CD14-positive monocyte (primary cell): ENCODE measurements at regions not wholly inside any gene's neighbourhood (a gene's known extent, or its start where the extent isn't known, plus 50 kb on each side); places are given as distances from the start of the nearest gene placed in this dataset.

Source experiments
- DNase-seq, 3 donors: peaks; one replicate each; pipeline ENCODE4 v3.0.0-alpha.2; 2011 to 2022
- H2AFZ ChIP-seq: 2 replicates; pipeline ENCODE4 v1.6.0; 2012; ENCODE audit warnings: mild to moderate bottlenecking, low read depth, low read length, inconsistent platforms; ENCODE audit not compliant: insufficient read depth, poor library complexity, severe bottlenecking
- H3K27ac ChIP-seq, 2 donors: 1 replicate in 1 of 2; 2 replicates in 1 of 2; pipeline ENCODE4 v1.5.1; 2012 to 2013; ENCODE audit warnings: low read length in 2 of 2, control low read depth in 1 of 2, inconsistent platforms in 1 of 2, low read depth in 1 of 2, mild to moderate bottlenecking in 1 of 2
- H3K27me3 ChIP-seq, 2 donors: one replicate each; pipeline versions ENCODE4 v1.6.0 to v1.6.1; 2011 to 2013; ENCODE audit warnings: low read length in 2 of 2; ENCODE audit not compliant: control insufficient read depth in 2 of 2, insufficient read depth in 2 of 2
- H3K36me3 ChIP-seq, 2 donors: replicated peaks in 1 of 2; 1 replicate in 1 of 2; 2 replicates in 1 of 2; pipeline versions ENCODE4 v1.5.1 to v1.6.1; 2012 to 2013; ENCODE audit warnings: low read length in 2 of 2, control low read depth in 1 of 2, inconsistent platforms in 1 of 2, mild to moderate bottlenecking in 1 of 2; ENCODE audit not compliant: insufficient read depth in 2 of 2, control insufficient read depth in 1 of 2
- H3K4me1 ChIP-seq, 2 donors: 1 replicate in 1 of 2; 2 replicates in 1 of 2; pipeline versions ENCODE4 v1.5.1 to v1.6.1; 2012 to 2013; ENCODE audit warnings: low read length in 2 of 2, control low read depth in 1 of 2, inconsistent platforms in 1 of 2, mild to moderate bottlenecking in 1 of 2, moderate library complexity in 1 of 2; ENCODE audit not compliant: insufficient read depth in 2 of 2, control insufficient read depth in 1 of 2
- H3K4me2 ChIP-seq: replicated peaks from 2 replicates; pipeline ENCODE3; 2012; ENCODE audit warnings: low read length, moderate library complexity, mild to moderate bottlenecking; ENCODE audit not compliant: poor library complexity, severe bottlenecking; ENCODE audit errors: extremely low read depth
- H3K4me3 ChIP-seq, 3 experiments: fragments of 200-600 bp in 1 of 3; sonication (generic) in 1 of 3; replicated peaks in 1 of 3; 1 replicate in 2 of 3; 2 replicates in 1 of 3; pipeline ENCODE4 v1.5.1; 2011 to 2013; ENCODE audit warnings: low read length in 3 of 3, mild to moderate bottlenecking in 3 of 3, control low read depth in 2 of 3, low read depth in 2 of 3, inconsistent platforms in 1 of 3, moderate library complexity in 1 of 3
- H3K79me2 ChIP-seq: 2 replicates; pipeline ENCODE4 v1.6.0; 2012; ENCODE audit warnings: mild to moderate bottlenecking, control low read depth, inconsistent platforms, low read length, moderate library complexity; ENCODE audit not compliant: insufficient read depth
- H3K9ac ChIP-seq: 2 replicates; pipeline ENCODE4 v1.6.0; 2017; ENCODE audit warnings: low read length, mild to moderate bottlenecking; ENCODE audit not compliant: insufficient read depth, poor library complexity, severe bottlenecking
- H3K9me3 ChIP-seq, 2 donors: replicated peaks in 1 of 2; 1 replicate in 1 of 2; 2 replicates in 1 of 2; pipeline versions ENCODE4 v1.5.1 to v1.6.1; 2012 to 2013; ENCODE audit warnings: low read length in 2 of 2, control low read depth in 1 of 2; ENCODE audit not compliant: control insufficient read depth in 1 of 2, insufficient read depth in 1 of 2
- H4K20me1 ChIP-seq: 2 replicates; pipeline ENCODE4 v1.6.0; 2012; ENCODE audit warnings: mild to moderate bottlenecking, low read length, control low read depth, moderate library complexity; ENCODE audit not compliant: insufficient read depth
- H3K27ac Mint-ChIP-seq, 7 donors: one replicate each; pipeline ENCODE4 v1.8.0; 2020; ENCODE audit warnings: mild to moderate bottlenecking in 7 of 7, mixed read lengths in 7 of 7, moderate library complexity in 6 of 7, inconsistent platforms in 2 of 7
- H3K27me3 Mint-ChIP-seq, 3 donors: one replicate each; pipeline ENCODE4 v1.8.0; 2021 to 2022; ENCODE audit warnings: low read depth in 3 of 3, mild to moderate bottlenecking in 3 of 3, mixed read lengths in 3 of 3, moderate library complexity in 3 of 3, inconsistent platforms in 1 of 3
- H3K36me3 Mint-ChIP-seq, 2 donors: one replicate each; pipeline ENCODE4 v1.8.0; 2020; ENCODE audit warnings: mixed read lengths in 2 of 2, inconsistent platforms in 1 of 2, mild to moderate bottlenecking in 1 of 2
- H3K4me1 Mint-ChIP-seq: one replicate; pipeline ENCODE4 v1.8.0; 2020; ENCODE audit warnings: mild to moderate bottlenecking, mixed read lengths
- H3K4me3 Mint-ChIP-seq, 2 donors: one replicate each; pipeline ENCODE4 v1.8.0; 2020; ENCODE audit warnings: mild to moderate bottlenecking in 2 of 2, mixed read lengths in 2 of 2, moderate library complexity in 1 of 2
- H3K9me3 Mint-ChIP-seq, 7 donors: one replicate each; pipeline ENCODE4 v1.8.0; 2020 to 2022; ENCODE audit warnings: mixed read lengths in 7 of 7, mild to moderate bottlenecking in 6 of 7, moderate library complexity in 6 of 7, inconsistent platforms in 2 of 7
- WGBS: methylation state at CpG from one replicate; pipeline ENCODE4 v1.1.5; 2013; ENCODE audit warnings: missing lambda C conversion rate; ENCODE audit not compliant: insufficient coverage; 5-methylcytosine and 5-hydroxymethylcytosine counted together
- intact Hi-C, 2 donors: fragments of 100-400 bp; cut with micrococcal nuclease; formaldehyde crosslinking; loops; one replicate each; pipeline versions ENCODE4 v1.15.0 to v1.15.1; 2023
- TF ChIP-seq, protein P1 (sequence below): fragments of 200-600 bp; IDR thresholded peaks from one replicate; pipeline ENCODE4 v1.8.0; 2022; ENCODE audit warnings: antibody characterized with exemption, mild to moderate bottlenecking

DNA sequence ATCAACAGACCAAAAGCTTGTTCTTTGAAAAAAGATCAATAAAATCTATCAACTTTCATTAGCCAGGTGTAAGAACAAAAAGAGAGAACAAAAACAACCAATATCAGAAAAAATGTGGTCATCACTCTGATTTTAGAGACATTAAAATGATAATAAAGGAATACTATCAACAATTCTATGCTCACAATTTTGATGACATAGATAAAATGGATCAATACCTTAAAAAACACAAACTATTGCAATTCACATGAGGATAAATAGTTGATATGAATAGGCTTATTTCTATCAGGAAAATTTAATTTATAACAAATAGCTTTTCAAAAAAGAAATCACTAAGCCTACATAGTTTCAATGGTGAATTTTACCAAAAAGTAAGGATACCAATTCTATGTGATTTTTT lies 809.4 kb upstream of the EYS start:
- Mint-ChIP-seq H3K27me3 (peaks cover 0 to 1% (median 0%) of the 10 kb centered on the region in 3 donors), H3K27ac (no peak overlapping the region), H3K36me3 (no peaks in the 10 kb centered on the region), H3K4me3 (no peak overlapping the region), H3K4me1 (no peaks in the 10 kb centered on the region), H3K9me3 (peaks cover 0 to 5% (median 0%) of the 10 kb centered on the region in 7 donors)
- DNase-seq: no peak
- H3K79me2 ChIP-seq: no peaks in the 10 kb centered on the region
- H3K9me3 ChIP-seq: no peaks in the 10 kb centered on the region
- H3K4me1 ChIP-seq: no peaks in the 10 kb centered on the region
- H3K4me2 ChIP-seq: no peak overlapping the region
- no peaks in the 10 kb centered on the region for H3K36me3 ChIP-seq
- no peak overlapping the region for H2AFZ ChIP-seq
- TF ChIP-seq, protein P1, sequence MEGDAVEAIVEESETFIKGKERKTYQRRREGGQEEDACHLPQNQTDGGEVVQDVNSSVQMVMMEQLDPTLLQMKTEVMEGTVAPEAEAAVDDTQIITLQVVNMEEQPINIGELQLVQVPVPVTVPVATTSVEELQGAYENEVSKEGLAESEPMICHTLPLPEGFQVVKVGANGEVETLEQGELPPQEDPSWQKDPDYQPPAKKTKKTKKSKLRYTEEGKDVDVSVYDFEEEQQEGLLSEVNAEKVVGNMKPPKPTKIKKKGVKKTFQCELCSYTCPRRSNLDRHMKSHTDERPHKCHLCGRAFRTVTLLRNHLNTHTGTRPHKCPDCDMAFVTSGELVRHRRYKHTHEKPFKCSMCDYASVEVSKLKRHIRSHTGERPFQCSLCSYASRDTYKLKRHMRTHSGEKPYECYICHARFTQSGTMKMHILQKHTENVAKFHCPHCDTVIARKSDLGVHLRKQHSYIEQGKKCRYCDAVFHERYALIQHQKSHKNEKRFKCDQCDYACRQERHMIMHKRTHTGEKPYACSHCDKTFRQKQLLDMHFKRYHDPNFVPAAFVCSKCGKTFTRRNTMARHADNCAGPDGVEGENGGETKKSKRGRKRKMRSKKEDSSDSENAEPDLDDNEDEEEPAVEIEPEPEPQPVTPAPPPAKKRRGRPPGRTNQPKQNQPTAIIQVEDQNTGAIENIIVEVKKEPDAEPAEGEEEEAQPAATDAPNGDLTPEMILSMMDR: no peak
- no peak overlapping the region for H3K27ac ChIP-seq
- no peaks in the 10 kb centered on the region for H4K20me1 ChIP-seq
- no peak overlapping the region for H3K4me3 ChIP-seq
- intact Hi-C loops: no loop called here
- no peak overlapping the region for H3K9ac ChIP-seq
- H3K27me3 ChIP-seq: no peaks in the 10 kb centered on the region

DNA sequence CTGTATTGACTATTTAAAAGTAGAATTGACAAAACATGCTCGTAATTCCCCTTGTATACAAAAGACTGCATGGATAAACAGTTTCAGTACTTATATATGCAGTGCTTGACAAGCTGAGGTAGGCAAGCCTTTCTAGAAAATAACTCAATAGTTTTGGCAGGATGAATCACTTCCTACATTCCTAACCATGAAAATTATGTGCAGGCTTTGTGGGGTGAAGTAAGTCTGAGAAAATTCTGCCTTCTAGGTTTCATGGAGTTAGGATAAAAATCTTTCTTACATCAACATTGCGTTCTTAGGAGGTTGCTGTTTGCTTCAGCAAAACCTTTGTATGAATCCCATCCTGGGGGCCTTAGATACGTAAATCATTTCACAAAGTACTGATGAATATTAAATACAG lies 801.4 kb upstream of the EYS start:
- TF ChIP-seq, protein P1: no peak
- H4K20me1 ChIP-seq: no peaks in the 10 kb centered on the region
- Mint-ChIP-seq H3K27me3 (no peaks in the 10 kb centered on the region), H3K9me3 (peaks cover 0 to 7% (median 2%) of the 10 kb centered on the region in 7 donors), H3K4me1 (no peaks in the 10 kb centered on the region), H3K36me3 (no peaks in the 10 kb centered on the region), H3K4me3 (no peak overlapping the region), H3K27ac (no peak overlapping the region)
- H3K27me3 ChIP-seq: no peaks in the 10 kb centered on the region
- no peaks in the 10 kb centered on the region for H3K79me2 ChIP-seq
- peaks cover 0 to 9% of the 10 kb centered on the region in 2 donors for H3K9me3 ChIP-seq
- H3K4me3 ChIP-seq: no peak overlapping the region
- no peak overlapping the region for H3K4me2 ChIP-seq
- intact Hi-C loops: no loop called here
- WGBS: no CpG with 5 or more reads among the region's 3 CpGs
- no peaks in the 10 kb centered on the region for H3K36me3 ChIP-seq
- H3K4me1 ChIP-seq: no peaks in the 10 kb centered on the region
- no peak overlapping the region for H2AFZ ChIP-seq
- DNase-seq: no peak
- no peak overlapping the region for H3K9ac ChIP-seq
- H3K27ac ChIP-seq: no peak overlapping the region
